IPS-15b (cell line): ENCODE measurements at regions not wholly inside any gene's neighbourhood (a gene's known extent, or its start where the extent isn't known, plus 50 kb on each side); places are given as distances from the start of the nearest gene placed in this dataset.

Source experiments
- H3K27me3 ChIP-seq: one replicate; pipeline ENCODE4 v1.6.1; 2013; ENCODE audit warnings: low read length; ENCODE audit not compliant: control insufficient read depth, insufficient read depth
- H3K36me3 ChIP-seq: one replicate; pipeline ENCODE4 v1.6.1; 2013; ENCODE audit warnings: low read length; ENCODE audit not compliant: control insufficient read depth, insufficient read depth
- H3K4me1 ChIP-seq: one replicate; pipeline ENCODE4 v1.6.1; 2013; ENCODE audit warnings: mild to moderate bottlenecking, low read length; ENCODE audit not compliant: control insufficient read depth, insufficient read depth
- H3K4me3 ChIP-seq: one replicate; pipeline ENCODE4 v1.5.1; 2013; ENCODE audit warnings: low read depth, low read length
- H3K9ac ChIP-seq: one replicate; pipeline ENCODE4 v1.6.1; 2013; ENCODE audit warnings: low read depth, mild to moderate bottlenecking, low read length
- H3K9me3 ChIP-seq: one replicate; pipeline ENCODE4 v1.6.1; 2013; ENCODE audit warnings: mild to moderate bottlenecking, low read length; ENCODE audit not compliant: control insufficient read depth, insufficient read depth

DNA sequence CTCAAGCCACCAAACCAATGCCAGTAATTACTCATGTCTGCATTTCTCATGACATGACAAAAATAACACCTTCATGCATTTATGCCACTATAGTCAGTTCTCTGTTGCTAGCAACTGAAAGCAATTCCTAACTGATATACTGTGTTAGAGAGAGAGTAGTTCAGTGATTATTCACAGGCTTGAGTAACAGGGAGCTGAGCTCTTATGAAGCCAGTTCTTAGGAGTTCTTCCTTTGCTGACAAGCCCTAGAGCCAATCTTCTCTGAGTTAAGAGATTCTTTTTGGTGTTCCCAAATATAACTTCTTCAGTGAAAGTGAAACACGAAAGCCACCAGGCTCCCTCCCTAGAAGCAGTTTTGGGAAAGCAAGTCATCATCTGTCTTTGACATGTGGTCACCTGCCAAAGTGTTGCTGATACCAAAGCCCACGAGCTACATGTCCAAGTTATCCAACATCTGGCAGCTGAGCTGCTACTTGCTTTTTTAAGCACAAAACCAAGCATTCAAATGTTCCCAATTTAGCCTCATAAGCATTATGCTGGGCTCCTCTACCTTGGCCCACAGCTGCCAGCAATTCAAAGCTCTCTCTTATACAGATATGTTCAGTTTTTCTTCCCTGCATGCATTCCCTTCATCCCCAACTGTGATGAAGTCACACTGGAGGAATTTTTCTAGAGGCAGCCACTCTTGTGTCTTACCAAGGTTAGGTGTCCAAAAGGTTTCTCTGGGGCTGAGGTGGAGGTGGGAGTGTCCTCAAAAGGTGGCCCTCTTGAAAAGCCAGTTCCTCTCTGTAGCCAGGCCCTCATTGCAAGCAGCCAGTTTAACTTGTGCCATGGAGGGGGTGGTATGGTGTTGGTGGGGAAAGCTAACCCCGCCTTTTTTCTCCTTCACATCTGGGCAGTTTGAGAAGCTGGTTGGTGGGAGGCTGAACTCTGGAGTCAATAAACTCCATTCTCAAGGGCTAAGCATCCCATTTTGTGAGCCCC is 92.7 kb upstream of the ARMC2 start:
- Histone ChIP-seq H3K36me3 (no peaks in the 10 kb centered on the region), H3K9me3 (no peaks in the 10 kb centered on the region), H3K9ac (no peak overlapping the region)

DNA sequence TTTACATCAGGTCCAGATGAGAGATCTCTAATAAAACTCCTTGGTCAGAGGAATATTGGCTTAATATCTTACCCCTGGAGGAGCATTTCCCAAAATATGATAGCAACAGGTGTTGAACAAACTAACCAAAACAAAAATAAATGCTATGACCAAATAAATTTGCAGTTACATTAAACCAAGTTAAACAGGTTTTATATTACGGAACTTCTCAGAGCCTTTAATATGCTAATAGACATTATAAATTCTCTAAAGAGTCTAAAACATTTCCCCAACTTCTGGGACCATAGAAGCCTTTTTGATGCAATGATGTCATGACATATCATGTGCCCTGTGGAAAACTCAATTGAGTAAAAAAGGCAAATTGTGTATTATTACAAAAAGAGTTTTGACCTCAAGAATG is 90.9 kb upstream of the ARMC2 start:
- Histone ChIP-seq H3K4me1 (no peaks in the 10 kb centered on the region), H3K4me3 (no peak overlapping the region), H3K9ac (no peak overlapping the region), H3K9me3 (no peaks in the 10 kb centered on the region), H3K27me3 (no peaks in the 10 kb centered on the region), H3K36me3 (no peaks in the 10 kb centered on the region)

More for the DNA sequence above, 92.7 kb upstream of the ARMC2 start:
- Histone ChIP-seq H3K4me3 (no peak overlapping the region), H3K27me3 (no peaks in the 10 kb centered on the region), H3K4me1 (no peaks in the 10 kb centered on the region)

DNA sequence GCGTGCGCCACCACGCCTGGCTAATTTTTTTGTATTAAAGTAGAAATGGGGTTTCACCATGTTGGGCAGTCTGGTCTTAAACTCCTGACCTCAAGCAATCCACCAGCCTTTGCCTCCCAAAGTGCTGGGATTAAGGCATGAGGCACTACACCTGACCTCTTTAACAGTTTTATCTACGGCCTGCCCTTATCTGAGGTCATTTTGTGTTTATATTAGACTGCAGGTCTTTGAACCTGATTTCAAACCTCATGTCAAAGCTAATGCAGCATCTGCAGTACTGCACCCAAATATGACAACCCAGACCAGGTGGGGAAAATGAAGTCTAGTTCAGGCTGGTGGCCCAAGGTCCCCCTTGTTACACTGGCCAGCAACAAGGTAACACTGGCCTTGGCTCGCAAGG is 89.3 kb upstream of the ARMC2 start:
- no peaks in the 10 kb centered on the region for H3K36me3 ChIP-seq
- H3K4me3 ChIP-seq, result no peak overlapping the region
- H3K9me3 ChIP-seq, result no peaks in the 10 kb centered on the region
- no peak overlapping the region for H3K9ac ChIP-seq
- H3K27me3 ChIP-seq, result no peaks in the 10 kb centered on the region
- H3K4me1 ChIP-seq, result no peaks in the 10 kb centered on the region

DNA sequence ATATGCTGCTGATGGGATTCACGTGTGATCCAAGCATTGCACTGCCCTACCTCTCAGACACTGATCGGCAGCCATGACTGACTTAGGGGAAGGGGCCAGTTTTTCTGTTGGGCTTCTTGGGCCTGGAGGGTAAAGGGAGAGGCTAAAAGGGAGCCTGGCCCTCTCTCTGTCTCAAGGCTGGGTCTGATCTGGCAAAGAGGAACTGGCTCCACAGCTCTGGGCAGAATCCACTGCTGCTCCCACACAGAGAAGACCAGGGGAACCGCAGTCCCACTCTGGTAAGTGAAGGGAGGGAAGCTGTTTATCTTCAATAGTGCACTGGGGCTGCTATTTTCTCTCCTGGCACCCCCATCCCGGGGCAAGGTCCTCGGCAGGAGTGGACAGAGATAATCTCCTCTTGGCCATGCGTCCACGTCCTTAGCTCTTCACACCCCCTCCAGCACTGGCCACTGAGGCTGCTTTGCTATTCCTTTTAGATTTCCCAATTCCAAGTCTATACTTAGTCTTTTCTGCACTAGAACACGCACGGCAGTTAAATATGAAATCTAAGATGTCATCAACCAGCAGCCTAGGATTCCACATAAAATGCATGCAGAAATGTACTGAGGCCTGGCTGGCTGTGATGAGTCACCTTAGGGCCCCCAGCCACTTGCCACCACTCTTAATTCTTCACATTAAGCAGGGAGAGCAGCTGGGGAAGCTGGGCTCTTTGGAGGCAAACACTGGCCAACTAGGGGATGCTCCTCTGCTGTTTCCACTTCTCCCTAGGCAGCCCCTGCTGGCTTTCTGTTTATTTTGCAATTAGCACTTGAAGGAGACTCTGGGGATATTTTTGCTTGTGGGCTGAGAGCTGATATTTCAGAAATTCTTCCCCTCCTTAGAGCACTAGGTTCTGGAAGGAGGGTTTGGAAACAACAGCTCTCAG is 87.8 kb upstream of the ARMC2 start:
- no peaks in the 10 kb centered on the region for H3K9me3 ChIP-seq
- H3K4me3 ChIP-seq, result no peak overlapping the region
- H3K4me1 ChIP-seq, result no peaks in the 10 kb centered on the region
- H3K9ac ChIP-seq, result no peak overlapping the region
- H3K27me3 ChIP-seq, result no peaks in the 10 kb centered on the region
- no peaks in the 10 kb centered on the region for H3K36me3 ChIP-seq

DNA sequence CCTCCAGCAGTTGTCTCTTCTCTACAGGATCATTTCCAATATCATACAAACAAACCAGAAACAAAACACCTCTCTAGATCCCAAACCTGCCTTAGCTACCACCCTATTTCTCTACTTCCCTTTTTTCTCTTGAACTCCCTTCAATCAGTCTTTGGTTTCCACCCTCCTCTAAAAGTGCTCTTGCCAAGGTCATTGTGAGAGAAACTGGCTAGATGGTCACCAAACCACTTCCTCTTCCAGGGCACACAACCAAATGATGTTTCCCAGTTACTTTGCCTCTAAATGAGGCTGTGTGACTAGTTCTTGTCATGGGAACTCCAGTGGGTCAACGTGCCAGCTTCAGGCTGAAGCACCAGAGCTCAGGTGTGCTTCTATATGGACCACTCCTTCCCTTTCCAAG is 85.8 kb upstream of the ARMC2 start:
- no peaks in the 10 kb centered on the region for H3K9me3 ChIP-seq
- H3K36me3 ChIP-seq, result no peaks in the 10 kb centered on the region
- H3K4me3 ChIP-seq, result no peak overlapping the region
- H3K4me1 ChIP-seq, result no peaks in the 10 kb centered on the region
- H3K27me3 ChIP-seq, result no peaks in the 10 kb centered on the region
- H3K9ac ChIP-seq, result no peak overlapping the region

DNA sequence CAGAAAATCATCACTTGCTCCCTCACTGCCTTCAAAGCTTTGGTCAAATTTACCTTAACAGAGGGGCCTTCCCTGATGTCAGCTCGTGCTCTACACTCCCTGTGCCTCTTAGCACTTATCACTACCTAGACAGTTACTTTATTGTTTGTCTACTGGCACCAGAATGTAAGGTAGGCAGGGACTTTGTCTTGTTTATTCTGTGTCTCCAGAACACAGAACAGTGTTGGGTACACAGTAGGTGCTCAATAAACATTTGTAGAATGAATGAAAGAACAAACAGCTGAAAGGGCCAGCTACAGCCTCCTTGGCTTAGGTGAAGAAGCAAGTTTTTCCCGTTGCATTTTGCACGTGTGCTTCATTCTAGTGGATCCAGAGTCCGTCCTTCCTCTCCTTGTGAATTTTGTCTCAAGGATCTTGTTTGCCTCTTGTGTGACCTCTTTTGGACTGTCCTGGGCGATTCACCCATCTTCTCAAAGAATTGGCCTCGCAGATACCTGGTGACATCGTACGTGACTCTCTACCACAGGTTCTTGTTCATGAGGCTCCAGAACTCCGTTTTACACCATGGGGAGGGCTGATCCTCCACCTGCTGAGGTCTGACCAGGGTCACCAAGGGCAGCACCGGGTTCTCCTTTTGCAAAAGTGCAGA is 84.2 kb upstream of the ARMC2 start:
- Histone ChIP-seq H3K9me3 (no peaks in the 10 kb centered on the region), H3K27me3 (no peaks in the 10 kb centered on the region), H3K4me3 (no peak overlapping the region), H3K4me1 (no peaks in the 10 kb centered on the region), H3K9ac (no peak overlapping the region), H3K36me3 (no peaks in the 10 kb centered on the region)

DNA sequence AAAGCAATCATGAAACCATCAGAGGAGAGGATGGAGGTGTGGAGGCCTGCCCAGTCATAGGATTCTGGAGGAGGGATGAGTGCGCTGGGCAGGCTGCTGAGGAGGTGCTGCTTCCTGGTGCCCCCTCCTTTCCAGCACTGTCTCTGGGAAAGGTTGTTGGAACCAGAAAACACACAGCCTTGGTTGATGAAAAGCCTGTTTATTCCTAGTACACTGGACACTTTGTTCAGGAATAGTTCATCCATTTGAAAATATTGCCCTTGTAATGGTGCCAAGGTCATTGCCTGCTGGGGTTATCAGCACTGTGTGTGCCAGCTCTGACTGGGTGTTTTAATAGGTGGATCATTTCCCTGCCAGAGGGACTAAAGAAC is 83.7 kb upstream of the ARMC2 start:
- Histone ChIP-seq H3K27me3 (no peaks in the 10 kb centered on the region), H3K9me3 (no peaks in the 10 kb centered on the region), H3K4me1 (no peaks in the 10 kb centered on the region), H3K9ac (no peak overlapping the region), H3K4me3 (no peak overlapping the region), H3K36me3 (no peaks in the 10 kb centered on the region)

DNA sequence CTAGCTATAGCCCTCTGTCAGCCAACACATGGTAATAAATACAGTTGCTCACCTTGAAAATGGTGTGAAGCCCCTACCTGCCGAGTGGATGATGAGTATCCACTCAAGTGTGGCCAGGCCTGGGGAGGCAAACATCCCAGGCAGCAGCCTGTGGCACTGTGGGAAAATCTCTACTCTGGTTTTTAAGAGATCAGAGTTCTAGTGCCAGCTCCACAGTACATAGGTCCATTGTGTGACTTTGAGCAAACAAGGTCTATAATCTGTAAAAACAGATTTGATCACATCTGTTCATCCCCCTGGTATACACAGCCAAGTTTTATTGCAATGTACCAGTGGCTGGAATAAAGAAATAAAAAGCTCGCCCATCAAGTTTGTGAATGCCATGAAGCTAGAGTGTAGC is 82.7 kb upstream of the ARMC2 start:
- no peaks in the 10 kb centered on the region for H3K4me1 ChIP-seq
- H3K9ac ChIP-seq, result no peak overlapping the region
- H3K27me3 ChIP-seq, result no peaks in the 10 kb centered on the region
- no peak overlapping the region for H3K4me3 ChIP-seq
- no peaks in the 10 kb centered on the region for H3K9me3 ChIP-seq
- H3K36me3 ChIP-seq, result no peaks in the 10 kb centered on the region

DNA sequence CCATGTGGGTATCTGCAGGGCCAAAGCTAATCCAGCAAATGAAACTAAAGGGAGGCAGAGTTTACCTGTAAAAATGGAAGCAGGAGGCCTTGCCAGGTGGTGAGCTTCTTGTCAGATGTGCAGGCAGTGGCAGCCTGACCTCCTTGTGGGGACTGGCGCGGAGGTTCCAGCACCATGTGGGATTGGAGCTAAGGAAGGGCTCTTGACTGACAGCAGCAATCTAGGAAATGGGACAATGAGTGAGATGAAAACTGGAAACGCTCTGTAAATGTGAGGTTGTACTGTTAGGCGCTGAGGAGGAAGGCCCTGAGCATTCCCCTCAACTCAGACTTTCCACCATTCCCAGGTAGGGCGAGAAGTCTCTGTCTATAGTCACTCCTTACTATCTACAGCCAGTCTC is 81.8 kb upstream of the ARMC2 start:
- Histone ChIP-seq H3K27me3 (no peaks in the 10 kb centered on the region), H3K4me3 (no peak overlapping the region), H3K36me3 (no peaks in the 10 kb centered on the region), H3K9ac (no peak overlapping the region), H3K4me1 (no peaks in the 10 kb centered on the region), H3K9me3 (no peaks in the 10 kb centered on the region)

DNA sequence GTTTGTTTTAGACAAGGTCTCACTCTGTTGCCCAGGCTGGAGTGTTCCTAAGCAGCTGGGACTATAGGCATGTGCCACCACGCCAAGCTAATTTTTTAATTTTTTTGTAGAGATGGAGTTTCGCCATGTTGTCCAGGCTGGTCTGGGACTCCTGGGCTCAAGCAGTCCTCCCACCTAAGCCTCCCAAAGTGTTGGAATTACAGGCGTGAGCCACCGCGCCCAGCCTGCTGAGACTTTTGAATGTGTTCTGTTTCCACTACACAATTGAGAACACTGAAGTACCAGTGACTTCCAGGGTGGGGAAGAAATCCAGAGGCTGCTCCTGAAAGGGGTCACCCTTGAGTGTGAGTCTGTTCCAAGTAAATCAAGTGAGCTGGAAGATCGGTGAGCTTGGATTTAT is 81.3 kb upstream of the ARMC2 start:
- Histone ChIP-seq H3K27me3 (no peaks in the 10 kb centered on the region), H3K4me3 (no peak overlapping the region), H3K4me1 (no peaks in the 10 kb centered on the region)

DNA sequence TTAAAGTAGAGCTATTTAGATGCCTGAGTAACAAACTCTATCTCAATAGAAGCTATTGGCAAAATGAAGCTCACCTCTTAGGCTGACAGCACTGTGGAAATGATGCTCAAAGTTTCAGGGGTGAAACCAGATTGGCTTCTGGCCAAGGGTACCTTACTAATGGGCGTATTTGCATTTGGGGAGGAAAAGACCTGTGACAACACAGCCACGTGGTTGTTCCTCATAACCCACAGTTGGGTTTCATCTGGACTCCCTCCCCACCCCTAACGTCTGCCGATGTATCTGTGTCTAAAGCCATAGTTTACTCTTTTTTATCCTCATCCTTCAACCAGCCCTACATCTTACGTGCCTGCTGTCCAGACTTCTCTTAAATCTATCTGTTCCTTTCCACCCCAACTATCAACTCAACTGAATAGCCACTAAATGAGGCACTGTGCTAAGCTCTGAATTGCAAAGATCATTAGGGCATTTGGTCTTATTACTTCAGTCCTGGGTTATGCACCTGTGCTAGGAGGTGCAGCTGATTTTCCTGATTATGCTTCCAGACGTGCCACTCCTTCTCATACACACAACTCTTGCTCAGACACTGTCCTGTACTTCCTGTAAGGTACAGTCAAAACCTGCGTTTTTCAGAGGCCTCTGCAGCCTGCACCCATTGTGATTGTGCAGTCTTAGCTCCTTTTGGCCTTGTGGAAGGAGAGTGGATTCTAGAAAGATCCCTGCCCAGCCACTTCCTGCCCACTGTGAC is 80.6 kb upstream of the ARMC2 start:
- no peak overlapping the region for H3K4me3 ChIP-seq
- no peaks in the 10 kb centered on the region for H3K4me1 ChIP-seq
- no peaks in the 10 kb centered on the region for H3K9me3 ChIP-seq
- H3K9ac ChIP-seq, result no peak overlapping the region
- no peaks in the 10 kb centered on the region for H3K36me3 ChIP-seq
- no peaks in the 10 kb centered on the region for H3K27me3 ChIP-seq

More for the DNA sequence above, 81.3 kb upstream of the ARMC2 start:
- H3K9ac ChIP-seq, result no peak overlapping the region
- H3K9me3 ChIP-seq, result no peaks in the 10 kb centered on the region
- no peaks in the 10 kb centered on the region for H3K36me3 ChIP-seq
